GM21619 (cell line): ENCODE measurements at regions not wholly inside any gene's neighbourhood (a gene's known extent, or its start where the extent isn't known, plus 50 kb on each side); places are given as distances from the start of the nearest gene placed in this dataset.

Source experiments
- ATAC-seq: cut with Tn5 transposase; IDR thresholded peaks from one replicate; pipeline ENCODE4 v1.9.1; 2021; ENCODE audit not compliant: unreplicated experiment

GRCh38 chr14:49527221-49527620 is 59.0 kb downstream of the RPS29 start:
- ATAC-seq: no peak

GRCh38 chr14:49526101-49526500 is 60.1 kb downstream of the RPS29 start:
- ATAC-seq: no peak

GRCh38 chr14:49516286-49516685 is 69.9 kb downstream of the RPS29 start:
- ATAC-seq: no peak

GRCh38 chr14:49512571-49512970 is 73.6 kb downstream of the RPS29 start:
- no peak for ATAC-seq

GRCh38 chr14:49512147-49512551 is 74.0 kb downstream of the RPS29 start:
- ATAC-seq: no peak

GRCh38 chr14:49508124-49508523 is 78.1 kb downstream of the RPS29 start:
- ATAC-seq: no peak

- no peak for ATAC-seq
These were observed 79.5 kb downstream of the RPS29 start for GRCh38 chr14:49506650-49507049.

- ATAC-seq: no peak
These were observed 81.0 kb downstream of the RPS29 start for GRCh38 chr14:49505041-49505766.

GRCh38 chr14:49497725-49498348 is 88.3 kb downstream of the RPS29 start:
- ATAC-seq: peak; percentile 85

- no peak for ATAC-seq
These were observed 88.9 kb downstream of the RPS29 start for GRCh38 chr14:49497267-49497666.

- no peak for ATAC-seq
These were observed 91.3 kb downstream of the RPS29 start for GRCh38 chr14:49494836-49495235.

- no peak for ATAC-seq
These were observed 92.6 kb downstream of the RPS29 start for GRCh38 chr14:49493557-49493956.

- no peak for ATAC-seq
These were observed 94.0 kb downstream of the RPS29 start for GRCh38 chr14:49492151-49492550.

GRCh38 chr14:49489341-49489740 is 96.8 kb downstream of the RPS29 start:
- ATAC-seq: no peak

GRCh38 chr14:49487238-49487637 is 98.9 kb downstream of the RPS29 start:
- no peak for ATAC-seq

- ATAC-seq: no peak
These were observed 100.9 kb downstream of the RPS29 start for GRCh38 chr14:49485290-49485689.

- ATAC-seq: no peak
These were observed 102.0 kb downstream of the RPS29 start for GRCh38 chr14:49484180-49484579.

GRCh38 chr14:49483268-49483667 is 102.9 kb downstream of the RPS29 start:
- ATAC-seq: peak; percentile 83

- ATAC-seq: no peak
These were observed 105.1 kb downstream of the RPS29 start for GRCh38 chr14:49480979-49481498.

GRCh38 chr14:49480053-49480760 is 106.0 kb downstream of the RPS29 start:
- no peak for ATAC-seq

- no peak for ATAC-seq
These were observed 106.7 kb downstream of the RPS29 start for GRCh38 chr14:49479432-49479831.

- no peak for ATAC-seq
These were observed 107.4 kb downstream of the RPS29 start for GRCh38 chr14:49478784-49479183.
